HEK293 (cell line): ENCODE measurements at regions not wholly inside any gene's neighbourhood (a gene's known extent, or its start where the extent isn't known, plus 50 kb on each side); places are given as distances from the start of the nearest gene placed in this dataset.

Source experiments
- CTCF ChIA-PET: fragments of 350-600 bp; formaldehyde crosslinking; extraction: SDS; loops from one replicate; lab custom pipeline; 2021; ENCODE audit warnings: antibody characterized with exemption; lab: Yijun Ruan, JAX
- POLR2A ChIA-PET: fragments of 300-600 bp; formaldehyde crosslinking; extraction: SDS; loops from one replicate; lab custom pipeline; 2020; ENCODE audit warnings: antibody characterized with exemption, inconsistent platforms; lab: Yijun Ruan, JAX
- H3K27ac ChIP-seq: fragments of 200-500 bp; sonication (Bioruptor generic); 2 replicates; pipeline ENCODE4 v1.5.1; 2014; ENCODE audit warnings: low read depth, low read length, control low read depth, inconsistent platforms; ENCODE audit errors: extremely low read depth
- H3K36me3 ChIP-seq, 2 experiments: fragments of 200-500 bp in 1 of 2; sonication (Bioruptor generic) in 1 of 2; 1 replicate in 1 of 2; 2 replicates in 1 of 2; pipeline ENCODE4 v1.5.1; 2014 to 2017; ENCODE audit warnings: inconsistent platforms in 2 of 2, low read length in 2 of 2; ENCODE audit not compliant: control insufficient read depth in 2 of 2, insufficient read depth in 1 of 2
- H3K4me1 ChIP-seq: fragments of 200-500 bp; sonication (Bioruptor generic); 2 replicates; pipeline ENCODE4 v1.5.1; 2014; ENCODE audit warnings: mild to moderate bottlenecking, low read length, inconsistent platforms; ENCODE audit not compliant: control insufficient read depth, insufficient read depth
- H3K4me3 ChIP-seq: 2 replicates; pipeline ENCODE4 v1.5.1; 2011; ENCODE audit warnings: low read depth, mild to moderate bottlenecking, control low read depth, low read length, moderate library complexity
- H3K9me3 ChIP-seq: fragments of 200-500 bp; sonication (Bioruptor generic); 2 replicates; pipeline ENCODE4 v1.5.1; 2014; ENCODE audit warnings: low read depth, low read length, inconsistent platforms; ENCODE audit not compliant: control insufficient read depth, insufficient read depth
- GLIS1 ChIP-seq: fragments of 450-650 bp; formaldehyde crosslinking; IDR thresholded peaks from 2 replicates; pipeline ENCODE4 v1.5.1; 2016; ENCODE audit warnings: missing biosample characterization, missing genetic modification characterization
- HOXA7 ChIP-seq: sonication (generic); formaldehyde crosslinking; IDR thresholded peaks from 2 replicates; pipeline ENCODE4 v1.8.1; 2022; ENCODE audit warnings: missing genetic modification reagents, borderline replicate concordance
- KLF7 ChIP-seq: fragments of 450-650 bp; formaldehyde crosslinking; IDR thresholded peaks from 2 replicates; pipeline ENCODE4 v1.5.1; 2016; ENCODE audit warnings: missing biosample characterization, missing genetic modification characterization, borderline replicate concordance
- KLF8 ChIP-seq: fragments of 450-650 bp; formaldehyde crosslinking; IDR thresholded peaks from 2 replicates; pipeline ENCODE4 v1.5.1; 2016; ENCODE audit warnings: missing biosample characterization, missing genetic modification characterization
- OSR2 ChIP-seq: fragments of 450-650 bp; formaldehyde crosslinking; IDR thresholded peaks from 2 replicates; pipeline ENCODE4 v1.5.1; 2016; ENCODE audit warnings: missing biosample characterization, missing genetic modification characterization
- ZBTB1 ChIP-seq: fragments of 450-650 bp; formaldehyde crosslinking; IDR thresholded peaks from 2 replicates; pipeline ENCODE4 v1.5.1; 2016; ENCODE audit warnings: missing biosample characterization, missing genetic modification characterization
- ZBTB8A ChIP-seq: fragments of 450-650 bp; formaldehyde crosslinking; IDR thresholded peaks from 2 replicates; pipeline ENCODE4 v1.5.1; 2016; ENCODE audit warnings: missing biosample characterization, missing genetic modification characterization
- ZNF132 ChIP-seq: fragments of 450-650 bp; formaldehyde crosslinking; IDR thresholded peaks from 2 replicates; pipeline ENCODE4 v1.5.1; 2017; ENCODE audit warnings: missing biosample characterization, missing genetic modification characterization, borderline replicate concordance
- ZNF175 ChIP-seq: fragments of 450-650 bp; formaldehyde crosslinking; IDR thresholded peaks from 2 replicates; pipeline ENCODE4 v1.5.1; 2016; ENCODE audit warnings: missing biosample characterization, missing genetic modification characterization
- ZNF202 ChIP-seq: fragments of 450-650 bp; formaldehyde crosslinking; IDR thresholded peaks from 2 replicates; pipeline ENCODE4 v1.5.1; 2016; ENCODE audit warnings: missing biosample characterization, missing genetic modification characterization, borderline replicate concordance
- ZNF302 ChIP-seq: fragments of 450-650 bp; formaldehyde crosslinking; IDR thresholded peaks from 2 replicates; pipeline ENCODE4 v1.5.1; 2016; ENCODE audit warnings: missing biosample characterization, missing genetic modification characterization, low read depth
- ZNF335 ChIP-seq: fragments of 450-650 bp; formaldehyde crosslinking; conservative IDR thresholded peaks from 2 replicates; pipeline ENCODE4 v1.5.1; 2016; ENCODE audit warnings: missing biosample characterization, missing genetic modification characterization
- ZNF571 ChIP-seq: fragments of 450-650 bp; formaldehyde crosslinking; IDR thresholded peaks from 2 replicates; pipeline ENCODE4 v1.5.0; 2017; ENCODE audit warnings: missing biosample characterization, missing genetic modification characterization
- ZNF623 ChIP-seq: fragments of 450-650 bp; formaldehyde crosslinking; IDR thresholded peaks from 2 replicates; pipeline ENCODE4 v1.5.1; 2016; ENCODE audit warnings: missing biosample characterization, missing genetic modification characterization
- ZNF629 ChIP-seq: fragments of 450-650 bp; formaldehyde crosslinking; IDR thresholded peaks from 2 replicates; pipeline ENCODE4 v1.5.1; 2017; ENCODE audit warnings: missing biosample characterization, missing genetic modification characterization
- ZNF747 ChIP-seq: fragments of 450-650 bp; formaldehyde crosslinking; IDR thresholded peaks from 2 replicates; pipeline ENCODE4 v1.5.1; 2016; ENCODE audit warnings: missing biosample characterization, missing genetic modification characterization
- ZNF777 ChIP-seq: fragments of 450-650 bp; formaldehyde crosslinking; IDR thresholded peaks from 2 replicates; pipeline ENCODE4 v1.5.1; 2017; ENCODE audit warnings: missing biosample characterization, missing genetic modification characterization, borderline replicate concordance
- TF ChIP-seq, protein P1 (sequence below): fragments of 450-650 bp; formaldehyde crosslinking; IDR thresholded peaks from 2 replicates; pipeline ENCODE4 v1.5.1; 2017; ENCODE audit warnings: missing biosample characterization, missing genetic modification characterization
- TF ChIP-seq, protein P2 (sequence below): fragments of 450-650 bp; formaldehyde crosslinking; IDR thresholded peaks from 2 replicates; pipeline ENCODE4 v1.5.1; 2017; ENCODE audit warnings: missing biosample characterization, missing genetic modification characterization
- TF ChIP-seq, protein P3 (sequence below): fragments of 450-650 bp; formaldehyde crosslinking; IDR thresholded peaks from 2 replicates; pipeline ENCODE4 v1.5.1; 2016; ENCODE audit warnings: missing biosample characterization, missing genetic modification characterization

DNA sequence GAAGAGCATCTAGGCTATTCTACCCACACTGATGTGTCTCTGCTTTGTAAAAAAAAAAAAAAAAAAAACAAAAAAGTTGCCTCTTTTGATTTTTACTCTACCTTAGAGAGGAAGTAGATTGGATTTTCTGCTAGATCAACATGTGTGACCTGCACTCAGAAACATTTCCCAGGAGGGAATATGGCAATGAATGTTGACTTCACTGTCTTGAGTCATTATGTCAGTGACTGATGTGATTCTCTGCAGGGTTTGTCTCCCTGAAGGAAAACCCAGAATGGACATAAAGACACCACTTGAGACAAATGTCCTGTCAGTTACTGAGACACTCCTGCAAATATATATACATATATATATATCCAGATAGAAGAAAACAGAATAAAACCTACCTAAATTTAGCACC is 370.3 kb downstream of the BMPER start:
- POLR2A ChIA-PET, result no interaction called here

DNA sequence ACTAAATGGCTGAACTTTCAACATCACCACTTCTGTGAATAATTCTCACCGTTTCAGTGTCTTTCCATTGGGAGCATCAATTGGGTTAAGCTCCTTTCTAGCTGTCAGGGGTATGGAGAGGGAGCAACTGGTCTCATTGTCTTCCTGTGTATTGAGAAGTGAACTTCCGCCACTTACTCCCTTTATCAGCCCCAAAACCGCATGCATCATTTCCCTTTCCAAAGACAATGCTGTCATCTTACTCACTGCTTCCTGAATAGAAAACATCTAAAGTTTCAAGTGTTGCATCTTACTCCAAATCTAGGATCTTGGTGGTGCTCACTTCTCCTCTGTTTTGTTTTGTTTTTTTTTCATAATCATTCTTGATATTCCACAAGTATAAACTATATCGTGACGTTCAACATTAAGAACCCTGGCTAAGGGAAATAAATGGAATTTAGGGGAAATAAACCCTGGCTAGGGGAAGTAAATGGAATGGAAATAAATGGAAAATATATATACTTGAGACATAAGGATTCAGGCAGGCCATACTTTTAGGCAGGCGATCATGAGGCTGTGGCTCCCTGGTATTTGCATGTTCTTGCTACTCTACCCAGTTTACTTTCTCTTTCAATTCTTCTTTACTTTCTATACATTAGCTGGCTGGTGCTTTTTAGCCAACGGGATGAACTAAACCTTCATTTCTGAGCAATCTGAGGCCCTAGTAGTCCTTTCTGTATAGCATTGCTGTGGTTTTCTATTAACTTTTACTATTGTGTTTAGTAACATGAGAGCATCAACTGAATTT is 371.9 kb downstream of the BMPER start:
- POLR2A ChIA-PET, result no interaction called here
- CTCF ChIA-PET, result no interaction called here
- no peak for TF ChIP-seq ZNF571 (tag by site-specific recombination)
- Histone ChIP-seq H3K27ac (no peak overlapping the region), H3K4me1 (no peaks in the 10 kb centered on the region), H3K36me3 (no peaks in the 10 kb centered on the region), H3K9me3 (no peaks in the 10 kb centered on the region), H3K4me3 (no peak overlapping the region)

More for the DNA sequence above, 370.3 kb downstream of the BMPER start:
- Histone ChIP-seq H3K36me3 (no peaks in the 10 kb centered on the region), H3K4me1 (no peaks in the 10 kb centered on the region), H3K27ac (no peak overlapping the region), H3K4me3 (no peak overlapping the region), H3K9me3 (no peaks in the 10 kb centered on the region)
- TF ChIP-seq HOXA7 (CRISPR knock-in tag), result no peak
- CTCF ChIA-PET, result no interaction called here

DNA sequence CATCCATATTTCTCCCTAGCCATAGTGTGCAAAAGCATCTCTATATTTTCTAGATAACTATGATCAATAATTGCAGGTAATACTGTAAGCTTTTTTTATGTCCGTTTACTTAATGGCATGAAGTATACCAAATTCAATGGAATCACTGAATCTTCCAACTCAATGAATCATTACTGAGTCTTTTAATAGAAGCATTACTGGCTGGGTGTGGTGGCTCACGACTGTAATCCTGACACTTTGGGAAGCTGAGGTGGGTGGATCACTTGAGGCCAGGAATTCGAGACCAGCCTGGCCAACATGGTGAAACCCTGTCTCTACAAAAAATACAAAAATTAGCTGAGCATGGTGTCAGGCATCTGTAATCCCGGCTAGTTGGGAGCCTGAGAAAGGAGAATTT is 372.5 kb downstream of the BMPER start:
- Histone ChIP-seq H3K4me1 (no peaks in the 10 kb centered on the region), H3K27ac (no peak overlapping the region), H3K9me3 (no peaks in the 10 kb centered on the region), H3K36me3 (no peaks in the 10 kb centered on the region), H3K4me3 (no peak overlapping the region)
- CTCF ChIA-PET, result interaction anchor here (0.6 kb wide), 1 partner anchor 186 kb away, joined by 3 read pairs; no protein-coding TSS in a partner anchor
- TF ChIP-seq, protein P1, sequence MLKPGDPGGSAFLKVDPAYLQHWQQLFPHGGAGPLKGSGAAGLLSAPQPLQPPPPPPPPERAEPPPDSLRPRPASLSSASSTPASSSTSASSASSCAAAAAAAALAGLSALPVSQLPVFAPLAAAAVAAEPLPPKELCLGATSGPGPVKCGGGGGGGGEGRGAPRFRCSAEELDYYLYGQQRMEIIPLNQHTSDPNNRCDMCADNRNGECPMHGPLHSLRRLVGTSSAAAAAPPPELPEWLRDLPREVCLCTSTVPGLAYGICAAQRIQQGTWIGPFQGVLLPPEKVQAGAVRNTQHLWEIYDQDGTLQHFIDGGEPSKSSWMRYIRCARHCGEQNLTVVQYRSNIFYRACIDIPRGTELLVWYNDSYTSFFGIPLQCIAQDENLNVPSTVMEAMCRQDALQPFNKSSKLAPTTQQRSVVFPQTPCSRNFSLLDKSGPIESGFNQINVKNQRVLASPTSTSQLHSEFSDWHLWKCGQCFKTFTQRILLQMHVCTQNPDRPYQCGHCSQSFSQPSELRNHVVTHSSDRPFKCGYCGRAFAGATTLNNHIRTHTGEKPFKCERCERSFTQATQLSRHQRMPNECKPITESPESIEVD (tag by site-specific recombination), result no peak
- TF ChIP-seq, protein P2, sequence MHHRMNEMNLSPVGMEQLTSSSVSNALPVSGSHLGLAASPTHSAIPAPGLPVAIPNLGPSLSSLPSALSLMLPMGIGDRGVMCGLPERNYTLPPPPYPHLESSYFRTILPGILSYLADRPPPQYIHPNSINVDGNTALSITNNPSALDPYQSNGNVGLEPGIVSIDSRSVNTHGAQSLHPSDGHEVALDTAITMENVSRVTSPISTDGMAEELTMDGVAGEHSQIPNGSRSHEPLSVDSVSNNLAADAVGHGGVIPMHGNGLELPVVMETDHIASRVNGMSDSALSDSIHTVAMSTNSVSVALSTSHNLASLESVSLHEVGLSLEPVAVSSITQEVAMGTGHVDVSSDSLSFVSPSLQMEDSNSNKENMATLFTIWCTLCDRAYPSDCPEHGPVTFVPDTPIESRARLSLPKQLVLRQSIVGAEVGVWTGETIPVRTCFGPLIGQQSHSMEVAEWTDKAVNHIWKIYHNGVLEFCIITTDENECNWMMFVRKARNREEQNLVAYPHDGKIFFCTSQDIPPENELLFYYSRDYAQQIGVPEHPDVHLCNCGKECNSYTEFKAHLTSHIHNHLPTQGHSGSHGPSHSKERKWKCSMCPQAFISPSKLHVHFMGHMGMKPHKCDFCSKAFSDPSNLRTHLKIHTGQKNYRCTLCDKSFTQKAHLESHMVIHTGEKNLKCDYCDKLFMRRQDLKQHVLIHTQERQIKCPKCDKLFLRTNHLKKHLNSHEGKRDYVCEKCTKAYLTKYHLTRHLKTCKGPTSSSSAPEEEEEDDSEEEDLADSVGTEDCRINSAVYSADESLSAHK, result no peak
- TF ChIP-seq ZNF623 (tag by site-specific recombination) (no peak), ZNF629 (tag by site-specific recombination) (no peak)
- POLR2A ChIA-PET, result no interaction called here

DNA sequence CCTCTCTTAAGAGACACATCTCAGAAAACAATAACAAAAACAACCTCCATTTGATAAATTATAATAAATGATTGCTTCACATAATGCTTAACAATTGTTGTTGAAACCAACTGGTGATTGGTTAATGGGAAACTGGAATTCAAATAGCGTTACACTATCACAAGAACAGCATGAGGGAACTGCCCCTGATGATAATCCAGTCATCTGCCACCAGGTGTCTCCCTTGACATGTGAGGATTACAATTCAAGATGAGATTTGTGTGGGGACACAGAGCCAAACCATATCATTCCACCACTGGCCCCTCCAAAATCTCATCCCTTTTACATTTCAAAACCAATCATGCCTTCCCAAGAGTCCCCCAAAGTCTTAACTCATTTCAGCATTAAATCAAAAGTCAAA is 375.9 kb downstream of the BMPER start:
- no peak for TF ChIP-seq ZNF777 (tag by site-specific recombination)
- no peak for TF ChIP-seq ZNF202 (tag by site-specific recombination)
- TF ChIP-seq ZNF302 (tag by site-specific recombination), result no peak
- no peak for TF ChIP-seq KLF8 (tag by site-specific recombination)
- TF ChIP-seq ZNF747 (tag by site-specific recombination), result no peak
- TF ChIP-seq, protein P3, sequence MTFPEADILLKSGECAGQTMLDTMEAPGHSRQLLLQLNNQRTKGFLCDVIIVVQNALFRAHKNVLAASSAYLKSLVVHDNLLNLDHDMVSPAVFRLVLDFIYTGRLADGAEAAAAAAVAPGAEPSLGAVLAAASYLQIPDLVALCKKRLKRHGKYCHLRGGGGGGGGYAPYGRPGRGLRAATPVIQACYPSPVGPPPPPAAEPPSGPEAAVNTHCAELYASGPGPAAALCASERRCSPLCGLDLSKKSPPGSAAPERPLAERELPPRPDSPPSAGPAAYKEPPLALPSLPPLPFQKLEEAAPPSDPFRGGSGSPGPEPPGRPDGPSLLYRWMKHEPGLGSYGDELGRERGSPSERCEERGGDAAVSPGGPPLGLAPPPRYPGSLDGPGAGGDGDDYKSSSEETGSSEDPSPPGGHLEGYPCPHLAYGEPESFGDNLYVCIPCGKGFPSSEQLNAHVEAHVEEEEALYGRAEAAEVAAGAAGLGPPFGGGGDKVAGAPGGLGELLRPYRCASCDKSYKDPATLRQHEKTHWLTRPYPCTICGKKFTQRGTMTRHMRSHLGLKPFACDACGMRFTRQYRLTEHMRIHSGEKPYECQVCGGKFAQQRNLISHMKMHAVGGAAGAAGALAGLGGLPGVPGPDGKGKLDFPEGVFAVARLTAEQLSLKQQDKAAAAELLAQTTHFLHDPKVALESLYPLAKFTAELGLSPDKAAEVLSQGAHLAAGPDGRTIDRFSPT (tag by site-specific recombination), result no peak
- no peak for TF ChIP-seq ZBTB1
- TF ChIP-seq ZNF335, result no peak
- TF ChIP-seq OSR2 (tag by site-specific recombination), result no peak
- no peak for TF ChIP-seq ZNF132
- no peak for TF ChIP-seq ZBTB8A (tag by site-specific recombination)
- no peak for TF ChIP-seq ZNF175 (tag by site-specific recombination)
- TF ChIP-seq GLIS1 (tag by site-specific recombination), result no peak
- no peak for TF ChIP-seq KLF7 (tag by site-specific recombination)
- TF ChIP-seq ZNF571 (tag by site-specific recombination), result no peak
- no peak overlapping the region for H3K27ac ChIP-seq
- CTCF ChIA-PET, result interaction anchor here (0.8 to 2.4 kb wide), 2 partner anchors 147 to 1208 kb away, joined by 3 to 8 read pairs; no protein-coding TSS in a partner anchor
- no peaks in the 10 kb centered on the region for H3K36me3 ChIP-seq
- H3K9me3 ChIP-seq, result no peaks in the 10 kb centered on the region
- H3K4me3 ChIP-seq, result no peak overlapping the region
- no peaks in the 10 kb centered on the region for H3K4me1 ChIP-seq
- POLR2A ChIA-PET, result no interaction called here
